ENCODE measurements at regions not wholly inside any gene's neighbourhood (a gene's known extent, or its start where the extent isn't known, plus 50 kb on each side); places are given as distances from the start of the nearest gene placed in this dataset.

DNA sequence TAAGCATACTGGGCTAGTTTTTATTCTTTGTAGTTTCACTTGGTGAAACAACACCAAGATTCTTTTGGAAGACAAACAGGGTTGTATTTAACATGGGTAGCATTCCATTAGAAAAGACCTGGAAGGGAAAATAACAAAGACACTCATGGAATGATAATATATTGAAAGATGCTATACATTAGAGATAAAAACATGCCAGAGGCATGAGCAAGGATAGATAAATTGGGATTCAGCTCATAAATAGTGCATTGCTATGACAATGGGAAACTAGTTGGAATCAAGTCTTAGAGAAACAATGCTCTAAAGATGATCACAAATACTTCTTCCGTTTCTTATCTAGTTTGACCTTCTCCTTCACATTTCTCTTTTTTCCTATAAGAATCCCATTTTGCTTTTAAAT lies 677.4 kb downstream of the ZNF385D start:
- TF ChIP-seq, protein P1, sequence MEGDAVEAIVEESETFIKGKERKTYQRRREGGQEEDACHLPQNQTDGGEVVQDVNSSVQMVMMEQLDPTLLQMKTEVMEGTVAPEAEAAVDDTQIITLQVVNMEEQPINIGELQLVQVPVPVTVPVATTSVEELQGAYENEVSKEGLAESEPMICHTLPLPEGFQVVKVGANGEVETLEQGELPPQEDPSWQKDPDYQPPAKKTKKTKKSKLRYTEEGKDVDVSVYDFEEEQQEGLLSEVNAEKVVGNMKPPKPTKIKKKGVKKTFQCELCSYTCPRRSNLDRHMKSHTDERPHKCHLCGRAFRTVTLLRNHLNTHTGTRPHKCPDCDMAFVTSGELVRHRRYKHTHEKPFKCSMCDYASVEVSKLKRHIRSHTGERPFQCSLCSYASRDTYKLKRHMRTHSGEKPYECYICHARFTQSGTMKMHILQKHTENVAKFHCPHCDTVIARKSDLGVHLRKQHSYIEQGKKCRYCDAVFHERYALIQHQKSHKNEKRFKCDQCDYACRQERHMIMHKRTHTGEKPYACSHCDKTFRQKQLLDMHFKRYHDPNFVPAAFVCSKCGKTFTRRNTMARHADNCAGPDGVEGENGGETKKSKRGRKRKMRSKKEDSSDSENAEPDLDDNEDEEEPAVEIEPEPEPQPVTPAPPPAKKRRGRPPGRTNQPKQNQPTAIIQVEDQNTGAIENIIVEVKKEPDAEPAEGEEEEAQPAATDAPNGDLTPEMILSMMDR (IDR thresholded peaks at IDR 0.05): no peak
- TF ChIP-seq PHF8 (IDR thresholded peaks at IDR 0.05; ENCODE audit: borderline replicate concordance, low read depth): no peak
- TF ChIP-seq, protein P2, sequence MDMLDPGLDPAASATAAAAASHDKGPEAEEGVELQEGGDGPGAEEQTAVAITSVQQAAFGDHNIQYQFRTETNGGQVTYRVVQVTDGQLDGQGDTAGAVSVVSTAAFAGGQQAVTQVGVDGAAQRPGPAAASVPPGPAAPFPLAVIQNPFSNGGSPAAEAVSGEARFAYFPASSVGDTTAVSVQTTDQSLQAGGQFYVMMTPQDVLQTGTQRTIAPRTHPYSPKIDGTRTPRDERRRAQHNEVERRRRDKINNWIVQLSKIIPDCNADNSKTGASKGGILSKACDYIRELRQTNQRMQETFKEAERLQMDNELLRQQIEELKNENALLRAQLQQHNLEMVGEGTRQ (IDR thresholded peaks at IDR 0.05): no peak
- TF ChIP-seq, protein P3, sequence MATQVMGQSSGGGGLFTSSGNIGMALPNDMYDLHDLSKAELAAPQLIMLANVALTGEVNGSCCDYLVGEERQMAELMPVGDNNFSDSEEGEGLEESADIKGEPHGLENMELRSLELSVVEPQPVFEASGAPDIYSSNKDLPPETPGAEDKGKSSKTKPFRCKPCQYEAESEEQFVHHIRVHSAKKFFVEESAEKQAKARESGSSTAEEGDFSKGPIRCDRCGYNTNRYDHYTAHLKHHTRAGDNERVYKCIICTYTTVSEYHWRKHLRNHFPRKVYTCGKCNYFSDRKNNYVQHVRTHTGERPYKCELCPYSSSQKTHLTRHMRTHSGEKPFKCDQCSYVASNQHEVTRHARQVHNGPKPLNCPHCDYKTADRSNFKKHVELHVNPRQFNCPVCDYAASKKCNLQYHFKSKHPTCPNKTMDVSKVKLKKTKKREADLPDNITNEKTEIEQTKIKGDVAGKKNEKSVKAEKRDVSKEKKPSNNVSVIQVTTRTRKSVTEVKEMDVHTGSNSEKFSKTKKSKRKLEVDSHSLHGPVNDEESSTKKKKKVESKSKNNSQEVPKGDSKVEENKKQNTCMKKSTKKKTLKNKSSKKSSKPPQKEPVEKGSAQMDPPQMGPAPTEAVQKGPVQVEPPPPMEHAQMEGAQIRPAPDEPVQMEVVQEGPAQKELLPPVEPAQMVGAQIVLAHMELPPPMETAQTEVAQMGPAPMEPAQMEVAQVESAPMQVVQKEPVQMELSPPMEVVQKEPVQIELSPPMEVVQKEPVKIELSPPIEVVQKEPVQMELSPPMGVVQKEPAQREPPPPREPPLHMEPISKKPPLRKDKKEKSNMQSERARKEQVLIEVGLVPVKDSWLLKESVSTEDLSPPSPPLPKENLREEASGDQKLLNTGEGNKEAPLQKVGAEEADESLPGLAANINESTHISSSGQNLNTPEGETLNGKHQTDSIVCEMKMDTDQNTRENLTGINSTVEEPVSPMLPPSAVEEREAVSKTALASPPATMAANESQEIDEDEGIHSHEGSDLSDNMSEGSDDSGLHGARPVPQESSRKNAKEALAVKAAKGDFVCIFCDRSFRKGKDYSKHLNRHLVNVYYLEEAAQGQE (IDR thresholded peaks at IDR 0.05): no peak
- no peak for TF ChIP-seq BHLHE40 (IDR thresholded peaks at IDR 0.05; ENCODE audit: low read depth, low read length)
- TF ChIP-seq MAFK (IDR thresholded peaks at IDR 0.05; ENCODE audit: partially characterized antibody): no peak
- no peak for TF ChIP-seq POLR2A (IDR thresholded peaks at IDR 0.05; ENCODE audit: low read length)
- no peak for TF ChIP-seq KDM1A (IDR thresholded peaks at IDR 0.05; ENCODE audit: low read depth)
- no peak for TF ChIP-seq RCOR1 (IDR thresholded peaks at IDR 0.05; ENCODE audit: low read depth, low read length)
- TF ChIP-seq JUNB (IDR thresholded peaks at IDR 0.05): no peak
- no peak for TF ChIP-seq RAD21 (conservative IDR thresholded peaks at IDR 0.05 in 1 of 2, IDR thresholded peaks at IDR 0.05 in 1 of 2)
- no peak for TF ChIP-seq ZC3H11A (IDR thresholded peaks at IDR 0.05)
- TF ChIP-seq EP300 (IDR thresholded peaks at IDR 0.05): no peak

Measured in A549 (cell line).